Activated T-cell treated with anti-CD3 and anti-CD28 coated beads, Interleukin-2, amount 50 U/mL, for 4 hours (primary cell): ENCODE measurements at regions not wholly inside any gene's neighbourhood (a gene's known extent, or its start where the extent isn't known, plus 50 kb on each side); places are given as distances from the start of the nearest gene placed in this dataset.

Source experiments
- ATAC-seq, 2 donors: fragments of 200-7000 bp; cut with Tn5 transposase; one replicate each; pipeline ENCODE4 v1.10.0; 2021
- DNase-seq: peaks from one replicate; pipeline ENCODE4 v3.0.0-alpha.2; 2020
- H3K27me3 Mint-ChIP-seq: one replicate; pipeline ENCODE4 v1.8.0; 2021; ENCODE audit warnings: low read depth, mixed read lengths
- H3K36me3 Mint-ChIP-seq: one replicate; pipeline ENCODE4 v1.8.0; 2022; ENCODE audit warnings: mixed read lengths; ENCODE audit not compliant: insufficient read depth
- H3K4me1 Mint-ChIP-seq: one replicate; pipeline ENCODE4 v1.8.0; 2021; ENCODE audit warnings: low read depth, mixed read lengths
- H3K4me3 Mint-ChIP-seq: one replicate; pipeline ENCODE4 v1.8.0; 2021; ENCODE audit warnings: mild to moderate bottlenecking, moderate library complexity, mixed read lengths
- H3K9me3 Mint-ChIP-seq: one replicate; pipeline ENCODE4 v1.8.0; 2021; ENCODE audit warnings: mixed read lengths

DNA sequence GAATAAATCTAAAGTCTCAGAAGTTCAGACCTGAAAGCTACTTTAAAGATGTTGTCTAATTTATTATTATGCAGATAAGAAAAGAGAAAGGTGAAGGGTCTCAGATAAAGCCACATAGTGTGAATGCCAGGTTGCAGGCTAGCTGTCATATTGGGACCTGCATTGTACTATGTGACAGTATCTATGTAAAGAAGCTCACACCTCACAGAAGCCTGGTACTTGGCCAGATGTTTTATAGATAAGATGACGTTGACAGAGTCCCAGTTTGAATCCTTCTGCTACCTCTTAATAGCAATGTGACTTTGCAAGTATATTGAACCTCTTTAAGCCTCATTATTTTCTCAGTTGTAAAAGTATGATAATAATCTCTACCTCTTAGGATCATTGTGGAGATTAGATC, 227.0 kb downstream of the SPRY1 start:
- DNase-seq = no peak
- H3K4me3 Mint-ChIP-seq = no peak overlapping the region

DNA sequence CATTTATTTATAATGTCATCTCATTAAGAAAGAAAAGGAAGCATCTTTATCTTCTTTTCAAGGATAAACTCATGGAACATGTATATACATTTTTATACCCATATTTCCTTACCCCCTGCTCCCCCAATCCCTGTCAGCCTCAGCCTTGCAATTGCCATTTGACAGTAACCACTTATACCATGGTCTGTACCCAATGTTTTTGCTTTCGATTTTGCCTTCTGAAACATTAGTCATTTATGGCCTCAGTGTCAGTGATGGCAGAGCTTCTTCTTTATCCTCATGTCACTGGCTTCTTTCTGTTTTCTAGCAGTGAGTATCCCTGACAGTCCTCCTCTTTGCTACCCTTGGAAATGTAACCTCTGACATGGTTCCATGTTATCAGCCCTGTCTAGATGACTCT, 228.4 kb downstream of the SPRY1 start:
- no peaks in the 10 kb centered on the region for H3K36me3 Mint-ChIP-seq
- peak; percentile 55 to 79 for ATAC-seq
- no peaks in the 10 kb centered on the region for H3K27me3 Mint-ChIP-seq
- peaks cover 3% of the 10 kb centered on the region for H3K4me1 Mint-ChIP-seq
- H3K4me3 Mint-ChIP-seq = no peak overlapping the region
- H3K9me3 Mint-ChIP-seq = no peaks in the 10 kb centered on the region
- no peak for DNase-seq

More for the DNA sequence above, 227.0 kb downstream of the SPRY1 start:
- H3K27me3 Mint-ChIP-seq = no peaks in the 10 kb centered on the region
- ATAC-seq = no peak
- no peaks in the 10 kb centered on the region for H3K9me3 Mint-ChIP-seq
- peaks cover 3% of the 10 kb centered on the region for H3K4me1 Mint-ChIP-seq
- no peaks in the 10 kb centered on the region for H3K36me3 Mint-ChIP-seq

DNA sequence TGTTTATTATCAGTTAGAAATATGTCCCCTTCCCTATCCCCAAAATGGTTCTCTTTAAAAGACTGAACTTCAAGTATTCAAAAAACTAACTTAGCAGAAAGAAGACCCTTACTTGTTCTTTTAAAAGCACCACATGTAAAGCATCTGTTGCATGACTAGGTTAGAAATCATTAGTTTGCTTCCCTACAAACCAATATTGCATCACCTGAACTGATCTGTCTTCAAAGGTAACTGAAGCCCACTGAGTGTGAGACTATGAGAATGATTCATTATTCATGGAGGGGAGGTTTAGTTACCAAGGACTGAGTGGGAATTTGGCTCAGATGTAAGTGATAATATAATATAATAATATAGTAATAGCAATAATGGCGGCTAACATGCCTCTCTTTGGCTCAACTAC, 231.7 kb downstream of the SPRY1 start:
- Mint-ChIP-seq H3K9me3 (no peaks in the 10 kb centered on the region), H3K4me1 (peaks cover 3% of the 10 kb centered on the region), H3K4me3 (no peak overlapping the region), H3K36me3 (no peaks in the 10 kb centered on the region), H3K27me3 (no peaks in the 10 kb centered on the region)
- ATAC-seq = no peak
- no peak for DNase-seq

DNA sequence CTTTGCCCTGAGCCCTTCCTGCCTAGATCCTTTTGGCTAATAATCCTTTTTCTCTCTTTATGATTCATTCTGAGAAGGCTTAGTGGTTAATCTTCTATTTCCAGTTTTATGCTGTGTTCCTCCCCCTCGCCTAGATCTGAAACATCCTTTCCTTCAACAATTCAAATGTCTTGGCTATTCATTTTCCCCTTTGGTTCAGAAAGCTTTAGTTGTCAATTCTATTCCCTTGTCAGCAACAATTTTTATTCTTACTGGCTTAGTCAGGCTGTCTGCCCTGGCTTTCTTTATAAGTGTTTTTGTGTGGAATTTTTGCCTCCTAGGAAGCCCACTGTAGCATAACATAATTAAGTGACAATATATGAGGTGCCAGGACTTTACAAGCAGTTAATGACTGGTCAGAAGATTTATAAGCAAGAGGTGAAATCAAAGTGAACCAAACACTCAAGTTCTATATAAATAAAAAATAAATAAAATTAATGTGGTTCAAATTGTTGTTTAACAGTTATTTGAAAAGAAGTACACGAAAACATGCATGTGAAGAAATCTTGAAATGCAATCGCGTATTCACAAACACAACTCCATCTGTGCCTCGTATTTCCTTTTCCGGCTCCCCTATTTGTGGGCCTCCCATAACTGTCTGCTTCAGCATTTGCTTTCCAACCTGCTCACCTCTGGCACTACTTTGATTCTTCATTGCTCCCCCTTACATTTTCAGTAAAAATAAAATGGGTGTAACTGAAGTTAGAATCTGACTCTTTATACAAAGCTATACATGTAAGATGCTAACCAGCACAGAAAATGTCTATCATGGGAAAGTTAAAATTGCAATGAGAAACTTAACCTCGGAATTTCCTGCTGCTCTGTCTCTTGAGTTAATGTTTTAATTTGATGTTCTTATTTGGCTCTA, 235.4 kb downstream of the SPRY1 start:
- H3K36me3 Mint-ChIP-seq = peaks cover 2% of the 10 kb centered on the region
- peaks cover 9% of the 10 kb centered on the region for H3K9me3 Mint-ChIP-seq
- H3K4me1 Mint-ChIP-seq = peaks cover 3% of the 10 kb centered on the region
- peaks cover 5% of the 10 kb centered on the region for H3K27me3 Mint-ChIP-seq
- no peak overlapping the region for H3K4me3 Mint-ChIP-seq
- ATAC-seq = no peak
- DNase-seq = no peak

DNA sequence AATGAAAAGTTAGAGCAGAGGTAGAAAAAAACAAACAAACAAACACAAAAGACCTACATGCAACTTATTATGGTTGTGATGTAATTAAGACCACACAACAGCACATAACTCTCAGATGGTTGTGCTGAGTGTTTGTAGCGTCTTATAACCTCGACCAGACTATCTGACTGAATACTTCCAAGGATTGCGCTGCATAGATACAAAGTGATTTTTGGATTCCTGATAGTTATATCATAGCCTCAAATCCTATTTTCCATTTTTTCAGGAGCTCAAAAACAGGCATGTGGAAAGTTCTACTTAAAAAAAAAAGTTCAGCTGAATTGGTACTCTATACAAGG, 236.1 kb downstream of the SPRY1 start:
- no peak for ATAC-seq
- no peak overlapping the region for H3K4me3 Mint-ChIP-seq
- H3K9me3 Mint-ChIP-seq = peaks cover 12% of the 10 kb centered on the region
- peaks cover 5% of the 10 kb centered on the region for H3K27me3 Mint-ChIP-seq
- H3K36me3 Mint-ChIP-seq = peaks cover 2% of the 10 kb centered on the region
- no peak for DNase-seq
- peaks cover 3% of the 10 kb centered on the region for H3K4me1 Mint-ChIP-seq

DNA sequence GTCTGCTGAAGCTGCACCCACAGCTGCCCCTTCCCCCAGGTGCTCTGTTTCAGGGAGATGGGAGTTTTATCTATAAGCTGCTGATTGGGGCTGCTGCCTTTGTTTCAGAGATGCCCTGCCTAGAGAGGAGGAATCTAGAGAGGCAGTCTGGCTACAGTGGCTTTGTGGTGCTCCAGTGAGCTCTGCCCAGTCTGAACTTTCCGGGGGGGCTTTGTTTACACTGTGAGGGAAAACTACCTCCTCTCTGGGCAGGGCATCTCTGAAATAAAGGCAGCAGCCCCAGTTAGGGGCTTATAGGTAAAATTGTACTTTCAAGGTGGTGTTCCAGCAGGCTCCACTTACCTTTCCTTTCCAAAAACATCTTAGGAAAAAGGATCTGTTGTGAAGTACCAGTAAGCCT, 242.2 kb downstream of the SPRY1 start:
- peaks cover 2% of the 10 kb centered on the region for H3K36me3 Mint-ChIP-seq
- peaks cover 5% of the 10 kb centered on the region for H3K27me3 Mint-ChIP-seq
- H3K4me1 Mint-ChIP-seq = peaks cover 4% of the 10 kb centered on the region
- H3K9me3 Mint-ChIP-seq = peaks cover 19% of the 10 kb centered on the region
- DNase-seq (no peak), ATAC-seq (no peak)
- H3K4me3 Mint-ChIP-seq = no peak overlapping the region

DNA sequence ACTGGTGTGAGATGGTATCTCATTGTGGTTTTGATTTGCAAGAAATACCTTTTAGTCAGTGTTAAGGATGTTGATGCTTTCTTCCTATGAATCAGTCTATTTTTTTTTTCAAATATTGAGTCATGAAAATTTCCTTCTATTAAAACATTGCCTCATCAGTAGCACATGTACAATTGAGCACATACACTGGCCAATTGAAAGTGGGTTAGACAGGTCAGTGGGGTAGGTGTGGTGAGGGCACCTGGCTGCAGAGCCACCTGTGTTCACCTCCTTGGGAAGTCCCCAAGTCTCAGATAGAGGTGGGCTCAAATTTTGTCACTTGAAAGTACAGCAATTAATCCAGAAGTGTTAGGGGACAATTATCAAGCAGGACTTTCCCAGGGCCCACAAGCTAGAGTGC, 243.7 kb downstream of the SPRY1 start:
- Mint-ChIP-seq H3K36me3 (peaks cover 2% of the 10 kb centered on the region), H3K4me1 (peaks cover 4% of the 10 kb centered on the region), H3K4me3 (no peak overlapping the region), H3K9me3 (peaks cover 15% of the 10 kb centered on the region), H3K27me3 (no peaks in the 10 kb centered on the region)
- DNase-seq (no peak), ATAC-seq (peak; percentile 76 to 84)

DNA sequence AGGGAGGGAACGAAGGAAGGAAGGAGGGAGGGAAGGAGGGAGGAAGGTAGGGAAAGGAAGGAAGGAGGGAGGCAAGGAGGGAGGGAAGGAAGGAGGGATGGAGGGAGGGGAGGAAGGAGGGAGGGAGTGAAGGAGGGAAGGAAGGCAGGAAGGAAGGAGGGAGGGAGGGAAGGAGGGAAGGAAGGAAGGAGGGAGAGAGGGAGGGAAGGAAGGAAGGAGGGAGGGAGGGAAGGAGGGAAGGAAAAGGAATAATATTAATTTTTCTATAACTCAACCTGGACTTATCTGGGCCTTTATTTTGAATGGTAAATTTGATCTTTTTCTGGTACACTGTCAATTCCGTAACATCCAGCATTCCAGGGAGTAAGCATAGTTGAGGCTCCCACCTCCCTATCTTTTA, 244.2 kb downstream of the SPRY1 start:
- H3K27me3 Mint-ChIP-seq = no peaks in the 10 kb centered on the region
- no peak overlapping the region for H3K4me3 Mint-ChIP-seq
- H3K9me3 Mint-ChIP-seq = peaks cover 15% of the 10 kb centered on the region
- no peak for DNase-seq
- H3K4me1 Mint-ChIP-seq = peaks cover 4% of the 10 kb centered on the region
- ATAC-seq = no peak
- peaks cover 2% of the 10 kb centered on the region for H3K36me3 Mint-ChIP-seq

DNA sequence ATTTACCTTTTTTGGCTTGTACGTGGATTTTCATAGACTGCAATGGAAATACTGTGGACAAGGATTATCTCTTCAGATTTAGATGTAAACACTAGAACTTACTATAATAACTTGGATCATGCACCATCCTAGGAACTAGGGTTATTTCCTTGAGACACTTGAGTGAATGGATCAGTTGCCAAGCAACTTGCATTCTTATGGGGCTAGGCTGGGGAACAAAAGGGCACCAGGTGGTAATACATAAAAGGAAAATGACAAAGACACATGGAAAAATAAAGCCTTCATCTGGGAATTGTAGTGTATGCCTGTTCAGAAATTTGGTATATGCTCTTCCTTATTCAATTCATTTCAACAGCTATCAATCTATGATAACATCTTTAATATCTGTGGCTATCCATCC, 247.1 kb downstream of the SPRY1 start:
- no peaks in the 10 kb centered on the region for H3K36me3 Mint-ChIP-seq
- H3K4me1 Mint-ChIP-seq = peaks cover 4% of the 10 kb centered on the region
- peaks cover 4% of the 10 kb centered on the region for H3K9me3 Mint-ChIP-seq
- no peak overlapping the region for H3K4me3 Mint-ChIP-seq
- ATAC-seq = no peak
- DNase-seq = no peak
- H3K27me3 Mint-ChIP-seq = no peaks in the 10 kb centered on the region

DNA sequence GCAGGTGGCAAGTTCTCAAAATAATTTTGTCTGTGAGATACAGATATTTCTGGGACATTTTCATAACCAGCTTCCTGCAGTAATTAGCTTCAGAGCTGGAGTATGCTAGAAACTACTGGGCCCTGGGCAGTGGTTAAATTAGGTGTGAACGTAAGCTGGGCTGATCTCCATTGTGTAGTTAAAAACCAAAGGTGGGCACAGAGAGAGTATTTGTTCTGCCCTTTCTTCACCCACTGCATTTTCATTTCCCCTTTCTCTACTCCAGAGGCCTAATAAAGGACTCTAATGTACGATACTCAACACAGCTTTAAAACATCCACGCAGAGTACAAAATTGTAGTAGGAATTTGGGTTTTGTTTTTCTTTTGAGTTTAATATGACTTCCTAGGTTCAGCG, 252.7 kb downstream of the SPRY1 start:
- Mint-ChIP-seq H3K36me3 (no peaks in the 10 kb centered on the region), H3K4me3 (no peak overlapping the region), H3K27me3 (no peaks in the 10 kb centered on the region), H3K4me1 (no peaks in the 10 kb centered on the region), H3K9me3 (no peaks in the 10 kb centered on the region)
- ATAC-seq (no peak), DNase-seq (no peak)

DNA sequence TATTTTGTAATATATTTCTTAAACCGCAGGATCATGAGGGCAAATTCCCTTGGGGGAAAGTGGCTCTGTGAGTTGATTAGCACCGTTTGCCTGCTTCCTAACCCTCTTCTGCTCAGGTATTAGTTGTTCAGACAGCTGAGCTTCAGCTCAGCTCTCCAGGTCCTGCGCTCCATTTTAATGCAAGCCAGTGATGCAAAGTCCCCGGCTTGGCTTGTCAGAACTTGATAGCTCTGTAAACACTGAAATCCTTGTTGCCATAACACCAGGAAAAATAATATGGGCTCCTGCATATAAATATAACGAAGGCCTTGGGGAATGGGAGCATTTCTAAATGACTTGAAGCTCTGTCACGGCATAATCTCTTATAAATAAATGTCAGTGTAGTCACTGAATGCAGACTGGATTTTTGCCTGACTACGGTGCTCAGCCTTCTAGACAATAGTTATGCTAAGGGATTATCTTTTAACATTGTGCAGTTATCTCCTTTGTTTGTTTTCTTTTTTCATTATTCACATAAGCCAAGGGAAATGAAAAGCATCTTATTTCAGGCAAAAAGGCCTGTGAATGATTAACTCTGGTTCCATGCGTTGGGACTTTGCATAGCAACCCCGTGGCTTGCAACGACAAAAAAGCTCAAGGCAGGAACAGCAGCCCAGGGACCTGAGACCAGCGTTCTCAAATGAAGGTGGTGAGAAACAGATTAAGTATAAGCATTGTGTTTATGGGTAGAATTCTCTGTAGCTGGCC, 253.2 kb downstream of the SPRY1 start:
- DNase-seq (no peak), ATAC-seq (no peak)
- no peaks in the 10 kb centered on the region for H3K36me3 Mint-ChIP-seq
- no peaks in the 10 kb centered on the region for H3K27me3 Mint-ChIP-seq
- H3K4me3 Mint-ChIP-seq = no peak overlapping the region
- H3K9me3 Mint-ChIP-seq = no peaks in the 10 kb centered on the region
- no peaks in the 10 kb centered on the region for H3K4me1 Mint-ChIP-seq

DNA sequence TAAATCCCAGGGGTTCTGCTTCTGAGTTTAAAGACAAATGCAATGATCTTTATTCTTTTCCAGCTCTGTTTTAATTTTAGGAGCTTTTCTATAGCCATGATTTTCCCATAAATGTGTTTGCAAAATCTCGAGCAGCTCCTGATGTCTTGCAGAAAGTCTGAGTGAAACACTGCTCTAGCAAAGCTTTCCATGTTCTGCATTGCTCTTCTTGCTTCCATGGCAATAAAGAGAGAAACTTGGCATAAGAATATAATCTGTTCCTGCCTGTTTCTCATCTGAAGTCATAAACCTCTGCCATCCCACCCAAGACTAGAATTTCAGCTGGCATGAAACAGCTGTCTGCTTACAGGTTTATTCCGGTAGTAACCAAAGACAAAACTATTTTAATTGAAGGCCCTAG, 254.5 kb downstream of the SPRY1 start:
- H3K27me3 Mint-ChIP-seq = no peaks in the 10 kb centered on the region
- no peak overlapping the region for H3K4me3 Mint-ChIP-seq
- no peaks in the 10 kb centered on the region for H3K9me3 Mint-ChIP-seq
- H3K36me3 Mint-ChIP-seq = no peaks in the 10 kb centered on the region
- H3K4me1 Mint-ChIP-seq = no peaks in the 10 kb centered on the region
- ATAC-seq (no peak), DNase-seq (no peak)

DNA sequence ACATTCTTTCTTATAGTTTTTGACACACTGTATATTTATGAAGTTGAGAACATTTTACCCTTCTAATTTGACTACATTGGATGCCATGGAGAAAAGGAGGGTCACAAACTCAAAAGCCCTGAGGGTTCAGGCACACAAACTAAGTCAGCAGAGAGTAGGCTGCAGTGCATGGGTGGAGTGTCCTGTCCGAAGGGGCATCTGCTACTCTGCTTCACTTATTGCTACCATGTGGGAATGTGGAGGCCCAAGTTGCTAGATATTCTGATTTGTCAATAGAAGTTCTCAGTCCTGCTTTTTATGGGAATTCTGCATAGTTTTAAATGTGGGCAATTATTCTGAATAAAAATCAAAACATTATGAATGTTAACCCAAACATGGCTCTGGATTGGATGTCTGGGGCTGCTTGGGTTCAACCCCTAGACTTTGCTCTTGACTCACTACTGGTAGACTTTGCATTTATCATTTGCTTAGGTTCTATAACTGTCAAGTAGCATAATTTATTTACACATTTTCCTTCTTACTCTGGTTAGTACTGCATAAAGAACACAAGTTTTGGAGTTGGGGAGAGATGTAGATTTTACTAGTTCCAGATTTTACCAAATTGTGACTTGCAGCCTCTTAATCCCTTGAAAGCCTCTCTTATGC, 255.1 kb downstream of the SPRY1 start:
- no peaks in the 10 kb centered on the region for H3K4me1 Mint-ChIP-seq
- H3K36me3 Mint-ChIP-seq = no peaks in the 10 kb centered on the region
- DNase-seq (no peak), ATAC-seq (no peak)
- H3K4me3 Mint-ChIP-seq = no peak overlapping the region
- H3K9me3 Mint-ChIP-seq = no peaks in the 10 kb centered on the region
- no peaks in the 10 kb centered on the region for H3K27me3 Mint-ChIP-seq

DNA sequence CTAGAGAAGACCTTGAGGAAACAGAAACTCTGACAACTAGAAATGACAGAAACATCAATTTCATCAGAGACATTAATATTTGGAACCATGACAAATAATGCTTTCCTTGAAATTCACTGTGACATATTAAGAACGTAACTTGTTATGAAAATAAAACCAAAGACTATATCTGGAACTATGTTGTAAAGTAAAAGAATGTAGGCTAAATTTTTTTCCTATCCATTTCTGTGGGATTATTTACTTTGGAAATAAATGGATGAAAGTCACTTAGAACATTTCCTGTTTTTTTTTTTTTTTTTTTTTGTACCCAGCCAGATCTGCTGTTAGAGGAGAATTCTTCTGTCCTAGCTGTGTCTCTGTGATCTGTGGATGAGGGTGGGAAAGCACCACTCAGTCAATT, 255.9 kb downstream of the SPRY1 start:
- DNase-seq (no peak), ATAC-seq (no peak)
- Mint-ChIP-seq H3K27me3 (no peaks in the 10 kb centered on the region), H3K9me3 (peaks cover 6% of the 10 kb centered on the region), H3K4me1 (peaks cover 2% of the 10 kb centered on the region), H3K4me3 (no peak overlapping the region), H3K36me3 (peaks cover 2% of the 10 kb centered on the region)

DNA sequence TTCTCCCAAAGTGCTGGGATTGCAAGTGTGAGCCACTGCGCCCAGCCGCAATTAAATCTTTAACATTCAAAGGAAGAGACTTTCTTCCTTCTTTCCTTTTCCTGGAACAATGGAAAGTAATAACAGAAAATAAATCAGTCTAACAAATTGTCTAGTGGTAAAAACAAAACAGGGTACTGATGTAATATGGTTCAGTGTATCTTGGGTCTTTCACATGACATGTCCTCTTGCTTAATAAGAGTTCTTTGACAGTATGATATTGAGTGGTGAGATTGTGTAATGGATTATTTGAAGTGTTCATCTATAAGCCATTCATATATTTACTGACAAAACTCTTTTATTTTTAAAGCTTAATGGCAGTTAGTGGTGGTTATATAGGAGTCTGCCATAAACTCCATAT, 256.6 kb downstream of the SPRY1 start:
- no peaks in the 10 kb centered on the region for H3K27me3 Mint-ChIP-seq
- no peak for DNase-seq
- H3K36me3 Mint-ChIP-seq = peaks cover 2% of the 10 kb centered on the region
- no peak for ATAC-seq
- peaks cover 4% of the 10 kb centered on the region for H3K4me1 Mint-ChIP-seq
- peaks cover 6% of the 10 kb centered on the region for H3K9me3 Mint-ChIP-seq
- no peak overlapping the region for H3K4me3 Mint-ChIP-seq
